GM21619 (cell line): ENCODE measurements at regions not wholly inside any gene's neighbourhood (a gene's known extent, or its start where the extent isn't known, plus 50 kb on each side); places are given as distances from the start of the nearest gene placed in this dataset.
"Not testable (repeated sequence)": the region's sequence is repeated elsewhere in the genome, so short reads cannot be mapped to it uniquely, and the experiment has no call there.

Experiments
- ATAC-seq: cut with Tn5 transposase; IDR thresholded peaks from one replicate; pipeline ENCODE4 v1.9.1; 2021; ENCODE audit not compliant: unreplicated experiment

DNA sequence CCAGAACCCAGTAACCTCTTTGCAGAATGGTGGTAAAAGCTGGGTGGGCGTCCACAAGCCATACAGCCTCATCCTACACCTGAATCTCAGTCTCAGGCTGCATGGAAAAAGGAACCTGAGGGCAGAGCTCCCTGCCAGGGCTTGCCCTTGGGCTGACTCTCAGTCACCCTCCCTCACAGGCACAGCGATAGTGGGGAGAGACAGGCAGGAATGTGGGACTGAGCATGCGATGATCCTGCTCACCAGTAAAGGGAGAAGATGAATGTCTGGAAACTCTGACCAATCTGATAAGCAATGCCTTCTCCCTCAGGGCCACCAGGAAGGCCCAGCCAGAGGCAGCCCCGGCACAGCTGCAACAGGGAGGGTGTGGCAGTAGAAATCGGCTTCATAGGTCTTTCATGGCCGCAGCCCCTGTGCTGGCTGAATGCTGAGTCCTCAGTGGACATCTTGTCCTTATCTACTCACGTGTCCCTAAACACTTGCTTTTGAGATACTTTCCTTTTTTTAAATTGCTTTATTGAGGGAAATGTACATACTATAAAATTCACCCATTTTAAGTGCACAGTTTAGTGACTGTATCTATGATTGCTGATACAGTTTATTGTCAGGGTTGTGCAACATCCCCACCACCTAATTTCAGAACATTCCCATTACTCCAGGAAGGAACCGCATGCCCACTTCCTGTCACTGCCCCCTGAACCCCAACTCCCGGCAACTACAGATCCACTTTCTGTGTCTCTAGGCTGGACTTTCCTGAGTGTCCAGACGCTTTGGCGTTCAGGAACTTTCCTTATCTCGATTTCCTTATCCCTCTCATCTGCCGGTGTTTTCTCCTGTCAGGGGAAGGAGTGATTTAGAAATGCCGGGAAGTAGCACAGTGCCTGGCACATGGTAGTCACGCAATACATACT, 258.1 kb downstream of the PCNX1 start:
- ATAC-seq: no peak

DNA sequence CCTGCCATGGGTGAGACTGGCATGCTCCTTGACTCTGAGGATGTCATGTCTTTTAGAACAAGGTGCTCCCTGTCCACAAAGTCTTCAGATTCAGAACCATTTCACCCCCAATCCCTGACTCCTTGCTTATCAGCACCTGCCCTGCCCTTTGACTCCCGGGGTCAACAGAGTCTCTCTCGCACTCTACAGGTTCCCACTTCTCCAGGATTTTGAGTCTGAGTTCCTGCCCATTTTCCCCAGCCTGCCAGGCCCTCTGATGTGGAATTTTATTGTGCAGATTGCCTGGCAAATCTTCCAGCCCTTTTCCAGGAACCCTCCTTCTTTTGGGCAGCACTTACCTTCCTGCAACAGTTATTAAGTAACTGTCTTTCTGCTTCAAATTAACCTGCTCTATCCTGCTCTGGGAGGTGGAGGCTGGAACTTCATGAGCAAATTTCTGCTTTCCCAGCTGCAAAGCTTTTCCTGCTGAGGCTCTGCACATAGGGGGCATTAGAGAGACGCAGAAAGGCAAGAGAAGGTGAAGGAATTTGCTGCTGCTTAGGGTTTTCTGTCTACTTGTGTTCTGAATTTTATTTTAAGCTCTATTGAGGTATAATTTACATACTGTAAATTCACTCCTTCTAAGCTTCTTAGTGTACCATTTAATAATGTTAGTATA, 259.1 kb downstream of the PCNX1 start:
- ATAC-seq: no peak

DNA sequence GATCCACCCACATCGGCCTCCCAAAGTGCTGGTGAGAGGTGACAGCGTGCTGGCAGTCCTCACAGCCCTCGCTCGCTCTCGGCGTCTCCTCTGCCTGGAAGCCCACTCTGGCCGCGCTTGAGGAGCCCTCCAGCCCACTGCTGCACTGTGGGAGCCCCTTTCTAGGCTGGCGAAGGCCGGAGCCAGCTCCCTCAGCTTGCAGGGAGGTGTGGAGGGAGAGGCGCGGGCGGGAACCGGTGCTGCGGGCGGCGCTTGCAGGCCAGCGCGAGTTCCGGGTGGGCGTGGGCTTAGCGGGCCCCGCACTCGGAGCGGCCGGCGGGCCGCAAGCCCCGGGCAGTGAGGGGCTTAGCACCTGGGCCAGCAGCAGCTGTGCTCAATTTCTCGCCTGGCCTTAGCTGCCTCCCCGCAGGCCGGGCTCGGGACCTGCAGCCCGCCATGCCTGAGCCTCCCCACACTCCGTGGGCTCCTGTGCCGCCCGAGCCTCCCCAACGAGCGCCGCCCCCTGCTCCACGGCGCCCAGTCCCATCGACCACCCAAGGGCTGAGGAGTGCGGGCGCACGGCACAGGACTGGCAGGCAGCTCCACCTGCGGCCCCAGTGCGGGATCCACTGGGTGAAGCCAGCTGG, 260.2 kb downstream of the PCNX1 start:
- not testable (repeated sequence) for ATAC-seq

DNA sequence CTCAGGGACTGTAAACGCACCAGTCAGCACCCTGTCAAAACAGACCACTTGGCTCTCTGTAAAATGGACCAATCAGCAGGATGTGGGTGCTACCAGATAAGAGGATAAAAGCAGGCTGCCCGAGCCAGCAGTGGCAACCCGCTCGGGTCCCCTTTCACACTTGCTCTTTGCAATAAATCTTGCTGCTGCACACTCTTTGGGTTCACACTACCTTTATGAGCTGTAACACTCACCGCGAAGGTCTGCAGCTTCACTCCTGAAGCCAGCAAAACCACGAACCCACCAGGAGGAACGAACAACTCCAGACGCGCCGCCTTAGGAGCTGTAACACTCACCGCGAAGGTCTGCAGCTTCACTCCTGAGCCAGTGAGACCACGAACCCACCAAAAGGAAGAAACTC, 260.9 kb downstream of the PCNX1 start:
- ATAC-seq: not testable (repeated sequence)

DNA sequence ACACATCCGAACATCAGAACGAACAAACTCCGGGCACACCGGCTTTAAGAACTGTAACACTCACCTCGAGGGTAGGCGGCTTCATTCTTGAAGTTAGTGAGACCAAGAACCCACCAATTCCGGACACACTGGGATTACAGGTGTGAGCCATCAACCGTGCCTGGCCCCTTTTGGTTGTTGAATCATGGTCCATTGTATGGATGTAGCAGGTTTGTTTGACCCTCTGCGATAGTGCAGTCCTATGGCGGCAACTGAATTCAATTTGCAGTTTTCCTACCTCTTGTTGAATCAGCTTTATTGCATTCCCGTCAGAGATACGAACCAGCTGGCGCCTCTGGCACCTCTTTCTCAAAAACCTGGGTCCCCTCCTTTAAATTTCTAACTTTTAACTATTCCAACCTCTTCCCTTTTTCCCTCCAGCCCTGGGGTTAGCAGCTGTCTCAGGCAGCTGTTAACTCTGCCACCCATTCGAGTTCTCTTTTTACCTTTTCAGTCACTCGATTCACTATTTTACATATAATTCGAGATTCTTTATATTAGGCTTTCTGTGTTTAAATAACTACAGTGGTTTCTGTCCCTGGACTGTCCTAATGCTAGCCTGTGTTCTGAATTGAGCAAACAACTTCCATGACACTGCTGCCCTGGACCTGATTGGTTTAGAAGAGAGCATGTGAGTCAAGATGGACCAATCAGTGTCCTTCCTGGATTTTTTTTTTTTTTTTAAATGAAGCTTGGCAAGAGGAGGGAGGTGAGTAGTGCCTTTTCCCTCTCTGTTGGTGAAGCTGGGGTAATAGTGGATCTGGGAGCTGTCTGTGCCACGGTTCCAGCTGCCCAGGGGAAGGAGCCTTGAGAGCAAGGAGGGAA, 261.5 kb downstream of the PCNX1 start:
- ATAC-seq: no peak

DNA sequence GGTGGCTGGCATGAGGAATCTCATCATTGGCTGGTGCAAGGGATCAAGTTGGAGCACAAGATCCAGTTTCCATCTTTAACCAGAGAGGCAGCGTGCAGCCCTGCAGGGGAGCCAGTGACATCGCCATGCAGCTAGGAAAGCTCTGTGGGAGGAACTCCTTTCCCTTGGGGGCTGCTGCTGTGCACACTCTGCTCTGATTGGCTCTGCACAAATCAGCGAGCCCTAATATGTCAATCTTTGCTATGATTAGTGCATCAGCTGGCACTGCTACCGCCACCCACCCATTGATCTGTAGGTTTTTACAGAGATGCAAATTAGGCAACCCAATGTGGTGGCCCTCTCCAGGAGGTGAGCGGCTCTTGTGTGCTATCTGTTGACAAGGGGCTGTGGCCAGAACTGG, 262.6 kb downstream of the PCNX1 start:
- no peak for ATAC-seq

DNA sequence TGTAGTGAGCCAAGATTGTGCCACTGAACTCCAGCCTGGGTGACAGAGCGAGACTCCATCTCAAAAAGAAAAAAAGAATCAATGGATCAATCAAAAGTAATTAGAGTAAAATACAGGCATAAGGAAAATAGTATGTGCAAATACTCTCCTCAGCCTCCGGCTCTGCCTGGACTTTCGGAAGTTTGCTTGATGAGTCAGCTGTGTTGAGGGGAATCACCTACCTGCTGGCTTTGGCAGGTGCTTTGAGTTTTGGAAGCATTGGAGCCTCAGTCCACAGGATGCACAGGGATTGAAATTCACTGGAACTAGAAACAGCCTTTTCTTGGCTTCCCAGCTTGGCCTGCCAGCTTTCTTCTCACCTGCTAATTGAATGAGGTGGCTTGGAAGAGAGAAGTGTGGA, 268.2 kb downstream of the PCNX1 start:
- no peak for ATAC-seq

DNA sequence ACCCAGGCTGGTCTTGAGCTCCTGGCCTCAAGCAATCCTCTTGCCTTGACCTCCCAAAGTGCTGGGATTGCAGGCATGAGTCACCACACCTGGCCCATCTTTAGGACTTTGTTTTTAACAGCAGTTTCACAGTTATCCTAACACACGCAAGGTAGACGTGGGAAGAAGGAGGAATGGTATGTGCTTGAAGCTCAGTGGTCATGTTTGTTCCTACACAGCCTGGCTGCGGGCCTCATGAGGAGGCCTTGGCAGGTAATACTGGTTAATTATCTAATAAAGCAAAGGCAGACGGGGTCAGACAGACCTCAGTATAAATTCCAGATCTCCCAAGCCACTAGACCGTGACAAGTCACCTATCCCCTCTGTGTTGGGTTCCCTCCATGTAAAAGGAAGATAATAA, 271.8 kb downstream of the PCNX1 start:
- no peak for ATAC-seq

DNA sequence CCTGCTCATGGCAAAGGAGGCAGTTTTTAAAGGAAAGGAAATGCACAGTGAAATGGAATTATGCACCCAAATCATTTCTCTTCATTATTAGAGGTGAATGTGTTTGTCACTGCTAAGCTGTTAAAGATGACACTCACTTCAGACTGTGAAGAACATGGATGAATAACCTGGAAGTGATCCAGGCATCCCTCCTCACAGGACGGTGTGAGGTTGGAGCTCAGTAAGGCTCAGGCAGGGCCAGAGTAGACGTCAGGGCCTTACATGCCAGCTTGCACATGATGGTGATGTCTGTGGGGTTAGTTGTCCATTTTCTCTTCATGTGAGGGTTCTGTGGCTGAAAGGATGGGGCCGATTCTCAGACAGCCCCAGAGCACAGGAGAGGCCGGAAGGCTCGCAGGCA, 273.1 kb downstream of the PCNX1 start:
- no peak for ATAC-seq

DNA sequence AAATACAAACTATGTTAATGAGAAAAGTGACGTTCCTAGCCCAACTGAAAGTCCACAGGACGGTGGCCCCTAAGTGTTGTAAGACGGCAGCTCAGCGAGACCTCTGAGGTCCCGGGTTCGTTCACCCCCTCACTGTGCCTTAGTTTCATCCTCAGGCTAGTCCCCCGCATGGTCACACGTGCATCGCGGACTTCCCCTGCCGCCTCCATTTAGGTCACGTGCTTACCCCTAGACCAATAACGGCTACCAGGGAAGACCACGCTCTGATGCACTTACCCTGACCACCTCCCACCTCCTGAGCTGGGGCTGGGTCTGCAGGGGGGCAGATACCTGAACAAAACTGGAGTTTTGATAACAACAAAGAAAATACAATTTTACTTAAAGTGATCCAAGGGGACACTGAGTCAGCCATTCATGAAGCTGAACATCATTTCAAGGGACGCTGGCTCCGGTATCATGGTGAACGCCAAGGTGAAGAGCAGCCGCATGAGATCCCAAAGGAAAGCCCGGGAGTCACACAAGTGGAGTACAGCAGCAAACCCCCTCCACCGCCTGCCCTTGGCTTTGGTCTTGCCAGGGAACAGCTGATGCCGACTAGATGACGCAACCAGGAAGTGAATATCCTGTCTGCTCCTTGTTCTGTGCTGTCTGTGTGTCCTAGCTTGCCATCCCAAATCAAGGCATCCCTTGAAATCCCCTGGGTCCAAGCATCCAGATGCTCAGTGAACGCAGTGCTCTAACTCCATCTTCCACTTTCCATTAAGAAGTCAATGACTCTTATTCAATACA, 274.1 kb downstream of the PCNX1 start:
- no peak for ATAC-seq

DNA sequence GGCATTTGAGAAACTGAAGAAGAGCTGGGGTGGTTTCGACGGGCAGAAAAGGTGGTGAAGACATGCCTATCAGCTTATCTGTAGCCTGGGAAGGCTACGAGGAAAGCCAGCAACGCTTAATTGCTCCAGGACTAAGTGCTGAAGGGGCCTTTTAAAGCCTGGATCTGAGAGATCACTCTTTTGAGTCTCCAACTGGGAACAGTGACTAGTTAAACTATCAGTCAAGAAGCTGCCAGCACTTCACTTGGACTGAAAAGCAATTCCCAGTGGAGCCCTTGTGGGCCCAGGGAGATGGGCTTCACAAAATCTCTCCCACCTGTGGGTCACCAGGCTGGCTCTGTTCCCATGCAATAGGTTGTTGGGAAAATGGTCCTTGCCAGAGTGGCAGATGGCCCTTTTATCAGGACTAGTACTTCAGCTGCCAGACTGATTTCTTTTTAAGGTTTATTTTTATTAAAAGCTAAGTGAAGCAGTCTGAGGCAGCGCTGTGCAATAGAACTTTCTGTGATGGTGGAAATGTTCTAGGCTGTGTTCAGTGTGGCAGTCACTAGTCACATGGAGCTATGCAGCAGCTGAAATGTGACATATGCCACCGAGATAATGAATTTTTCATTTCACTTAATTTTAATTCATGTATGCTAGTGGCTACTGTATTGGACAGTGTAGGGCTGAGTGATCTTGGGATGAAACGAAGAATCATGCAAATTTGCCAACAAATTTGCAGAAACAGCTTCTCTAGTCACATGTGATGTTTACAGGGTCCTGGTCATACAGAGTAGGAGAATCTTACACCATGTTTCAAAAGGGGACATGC, 276.8 kb downstream of the PCNX1 start:
- no peak for ATAC-seq

DNA sequence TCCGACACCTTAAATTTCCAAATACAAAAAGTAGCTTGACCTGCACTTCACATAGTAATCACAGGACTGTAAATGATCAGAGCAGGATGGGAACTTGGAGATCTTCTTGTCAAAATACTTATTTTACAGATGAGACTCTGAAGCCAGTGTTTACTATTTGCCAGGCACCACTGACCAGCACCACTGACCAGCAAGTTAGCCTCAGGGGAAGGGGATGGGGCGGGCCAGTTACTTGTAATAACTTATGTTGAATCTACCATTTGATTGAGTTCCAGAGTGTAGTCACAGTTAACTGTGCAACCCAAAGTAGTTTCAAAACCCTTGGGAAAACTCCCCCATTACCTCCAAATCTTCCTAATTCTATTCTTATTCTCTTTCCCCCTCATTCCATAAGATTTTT, 278.4 kb downstream of the PCNX1 start:
- ATAC-seq: no peak

DNA sequence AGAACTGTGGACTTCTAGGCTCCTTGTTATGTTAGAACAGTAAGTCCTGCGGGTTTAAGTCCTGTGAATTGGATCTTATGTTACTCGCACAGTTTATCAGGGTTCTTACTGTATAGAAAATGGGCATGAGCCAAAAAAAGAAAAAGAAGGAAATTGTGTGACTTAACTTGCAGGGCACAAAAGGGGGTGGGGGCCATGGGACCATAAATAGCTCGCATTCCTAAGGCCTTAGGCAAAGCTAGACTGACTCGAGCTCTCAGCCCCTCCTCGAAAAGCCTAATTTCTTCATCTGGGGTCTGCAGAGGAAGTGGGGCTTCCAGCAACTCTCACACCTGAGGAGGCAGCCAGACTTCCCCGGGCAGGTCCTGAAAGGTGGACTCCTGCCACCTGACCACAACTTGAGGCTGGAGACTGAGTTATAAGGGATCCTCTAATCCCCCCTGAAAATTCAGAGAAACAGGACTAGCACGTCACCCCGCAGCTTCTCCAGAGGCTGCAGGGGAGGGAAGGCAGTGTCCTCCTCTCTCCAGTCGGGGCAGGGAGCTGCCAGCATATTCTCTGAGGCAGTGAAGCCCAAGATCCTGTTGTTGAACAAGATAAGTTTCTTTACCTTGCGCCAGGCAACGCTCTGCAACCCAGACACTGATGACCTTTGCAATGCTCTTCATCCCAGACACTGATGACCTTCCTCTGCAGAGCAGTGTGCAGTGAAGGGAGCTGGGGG, 280.5 kb downstream of the PCNX1 start:
- no peak for ATAC-seq

DNA sequence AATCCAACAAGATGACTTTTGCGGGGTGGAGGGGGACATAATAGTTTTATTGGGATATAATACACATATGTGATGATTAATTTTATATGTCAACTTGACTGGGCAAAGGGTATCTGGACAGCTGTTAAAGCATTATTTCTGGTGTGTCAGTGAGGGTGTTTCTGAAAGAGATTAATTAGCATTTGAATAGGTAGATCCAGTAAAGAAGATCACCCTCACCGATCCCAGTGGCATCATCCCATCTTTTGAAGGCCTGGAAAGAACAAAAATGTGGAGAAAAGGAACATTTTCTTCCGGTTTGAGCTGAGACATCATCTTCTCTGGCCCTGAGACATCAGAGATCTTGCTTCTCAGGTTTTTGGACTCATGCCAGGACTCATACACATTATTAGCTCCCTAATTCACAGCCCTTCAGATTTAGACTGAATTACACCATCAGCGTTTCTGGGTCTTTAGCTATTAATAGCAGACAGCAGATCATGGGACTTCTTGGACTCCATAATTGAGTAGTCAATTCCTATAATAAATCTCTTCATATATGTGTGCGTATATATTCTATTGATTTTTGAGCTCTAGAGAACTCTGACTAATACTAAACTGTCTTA, 283.6 kb downstream of the PCNX1 start:
- ATAC-seq: no peak

DNA sequence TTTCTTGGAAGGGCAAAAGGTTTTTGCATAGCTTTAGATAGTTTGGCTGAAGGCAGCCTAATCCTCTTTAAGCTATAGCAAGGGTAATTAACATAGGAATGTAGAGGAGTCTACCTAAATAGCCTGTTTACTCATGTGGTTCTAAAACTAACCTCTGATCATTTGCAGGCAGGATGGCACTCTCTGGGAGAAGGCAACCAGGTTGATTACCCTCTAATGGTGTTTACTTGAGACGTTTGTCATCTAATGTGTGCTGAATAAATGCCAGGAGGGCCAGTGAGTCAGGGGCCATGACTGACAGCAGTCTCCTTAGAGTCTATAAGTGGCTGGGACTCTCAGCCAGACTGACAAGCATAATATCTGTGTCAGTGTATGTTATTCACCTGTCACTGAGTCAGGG, 286.4 kb downstream of the PCNX1 start:
- ATAC-seq: no peak

DNA sequence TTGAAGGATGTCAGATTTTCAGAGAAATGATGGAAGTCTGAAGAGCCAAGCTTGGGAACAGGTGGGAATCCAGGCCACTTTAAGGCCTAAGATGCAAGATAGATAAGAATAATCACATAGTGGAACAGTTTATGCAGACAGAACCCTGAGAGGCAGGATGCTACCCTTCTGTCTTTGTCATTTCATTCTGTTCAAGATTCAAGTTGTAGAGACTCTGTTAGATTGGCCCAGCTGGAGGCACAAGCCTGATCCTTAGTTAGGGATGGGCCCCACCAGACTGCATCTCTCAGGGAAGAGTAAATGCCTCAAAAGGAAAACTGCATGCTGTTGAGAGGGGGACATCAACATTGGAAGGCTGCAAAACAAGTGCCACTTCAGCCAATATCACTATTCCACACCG, 287.0 kb downstream of the PCNX1 start:
- ATAC-seq: no peak

DNA sequence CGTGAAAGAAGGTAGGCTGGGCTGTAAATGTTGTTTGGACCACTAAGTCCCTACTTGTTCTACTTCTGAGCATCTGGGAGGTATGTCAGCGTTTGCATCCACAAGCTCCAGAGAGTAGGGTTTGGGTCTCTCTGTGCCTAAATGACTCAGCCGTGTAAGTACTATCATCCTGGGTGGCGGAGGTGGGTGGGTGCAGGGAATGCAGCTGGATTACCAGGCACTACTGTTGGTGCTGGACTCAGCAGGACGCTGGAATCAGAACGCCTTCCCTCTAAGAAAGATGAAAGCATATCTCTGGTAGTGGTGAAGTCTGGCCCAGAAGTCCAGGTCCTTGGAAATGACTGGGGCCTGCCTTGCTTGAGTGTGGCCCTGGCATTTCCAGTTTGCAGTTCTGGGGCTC, 289.7 kb downstream of the PCNX1 start:
- ATAC-seq: no peak

DNA sequence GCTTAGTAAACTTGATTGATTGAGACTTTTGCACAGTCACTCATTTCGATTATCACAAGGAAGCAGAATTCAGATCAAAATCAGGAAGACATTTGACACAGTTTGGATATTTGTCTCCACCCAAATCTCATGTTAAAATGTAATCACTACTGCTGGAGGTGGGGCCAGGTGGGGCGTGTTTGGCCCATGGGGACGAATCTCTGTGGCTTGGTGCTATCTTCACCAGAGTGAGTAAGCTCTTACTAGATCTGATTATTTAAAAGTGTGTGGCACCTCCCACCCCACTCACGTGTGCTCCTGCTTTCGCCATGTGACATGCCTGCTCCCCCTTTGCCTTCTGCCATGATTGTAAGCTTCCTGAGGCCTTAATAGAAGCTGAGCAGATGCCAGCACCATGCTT, 291.4 kb downstream of the PCNX1 start:
- no peak for ATAC-seq
